Neural progenitor cell (in vitro differentiated cells): ENCODE measurements at regions not wholly inside any gene's neighbourhood (a gene's known extent, or its start where the extent isn't known, plus 50 kb on each side); places are given as distances from the start of the nearest gene placed in this dataset.
A peak's percentile ranks its signal among the peaks of the same experiment; 100 is the strongest.

Experiments
- DNase-seq: peaks from one replicate; pipeline ENCODE4 v3.0.0-alpha.2; 2016; ENCODE audit warnings: low spot score
- H2AFZ ChIP-seq: fragments of 200-600 bp; sonication (generic); replicated peaks from 2 replicates; pipeline ENCODE4 v1.6.1; 2016; ENCODE audit warnings: antibody characterized with exemption
- H3F3A ChIP-seq: fragments of 200-600 bp; sonication (generic); 2 replicates; pipeline ENCODE4 v1.6.1; 2016; ENCODE audit warnings: antibody characterized with exemption, low read depth
- H3K27ac ChIP-seq: fragments of 200-600 bp; sonication (generic); 2 replicates; pipeline ENCODE4 v1.5.1; 2016; ENCODE audit warnings: mild to moderate bottlenecking
- H3K27me3 ChIP-seq: fragments of 200-600 bp; sonication (generic); 2 replicates; pipeline ENCODE4 v1.6.1; 2016; ENCODE audit warnings: mild to moderate bottlenecking, moderate library complexity
- H3K36me3 ChIP-seq: fragments of 200-600 bp; sonication (generic); 2 replicates; pipeline ENCODE4 v1.5.1; 2016
- H3K4me1 ChIP-seq: fragments of 200-600 bp; sonication (generic); 2 replicates; pipeline ENCODE4 v1.6.1; 2016; ENCODE audit warnings: mixed run types
- H3K4me2 ChIP-seq: fragments of 200-600 bp; sonication (generic); 2 replicates; pipeline ENCODE4 v1.6.1; 2016
- H3K4me3 ChIP-seq: fragments of 200-600 bp; sonication (generic); 2 replicates; pipeline ENCODE4 v1.5.1; 2016
- H3K79me2 ChIP-seq: fragments of 200-600 bp; sonication (generic); 2 replicates; pipeline ENCODE4 v1.6.1; 2016; ENCODE audit warnings: low read depth
- H3K9ac ChIP-seq: fragments of 200-600 bp; sonication (generic); 2 replicates; pipeline ENCODE4 v1.6.1; 2016
- H3K9me3 ChIP-seq: fragments of 200-600 bp; sonication (generic); 2 replicates; pipeline ENCODE4 v1.5.1; 2016; ENCODE audit warnings: low read depth
- H4K20me1 ChIP-seq: fragments of 200-600 bp; sonication (generic); 2 replicates; pipeline ENCODE4 v1.6.1; 2016; ENCODE audit warnings: low read depth
- H3K27ac Mint-ChIP-seq: 3 replicates; pipeline ENCODE4 v1.8.0; 2021; ENCODE audit warnings: mixed read lengths
- H3K27me3 Mint-ChIP-seq: 2 replicates; pipeline ENCODE4 v1.8.0; 2022; ENCODE audit warnings: low read depth, mild to moderate bottlenecking, inconsistent platforms, moderate library complexity, mixed read lengths; ENCODE audit not compliant: insufficient read depth
- H3K36me3 Mint-ChIP-seq: 3 replicates; pipeline ENCODE4 v1.8.0; 2021; ENCODE audit warnings: mixed read lengths
- H3K4me1 Mint-ChIP-seq: 3 replicates; pipeline ENCODE4 v1.8.0; 2021; ENCODE audit warnings: mixed read lengths
- H3K4me3 Mint-ChIP-seq: 3 replicates; pipeline ENCODE4 v1.8.0; 2021; ENCODE audit warnings: mild to moderate bottlenecking, moderate library complexity, mixed read lengths
- H3K9me3 Mint-ChIP-seq: 3 replicates; pipeline ENCODE4 v1.8.0; 2020; ENCODE audit warnings: mixed read lengths
- CTCF ChIP-seq: fragments of 200-600 bp; sonication (generic); IDR thresholded peaks from 2 replicates; pipeline ENCODE4 v1.5.1; 2017; ENCODE audit warnings: antibody characterized with exemption, mild to moderate bottlenecking
- EZH2 ChIP-seq: fragments of 200-600 bp; sonication (generic); IDR thresholded peaks from 2 replicates; pipeline ENCODE4 v1.6.1; 2017; ENCODE audit warnings: antibody characterized with exemption, mild to moderate bottlenecking, moderate library complexity
- EZH2phosphoT487 ChIP-seq: fragments of 200-600 bp; sonication (generic); IDR thresholded peaks from 2 replicates; pipeline ENCODE4 v1.6.1; 2017; ENCODE audit warnings: antibody characterized with exemption

- Histone ChIP-seq H3K27ac (no peak overlapping the region), H3F3A (no peaks in the 10 kb centered on the region), H4K20me1 (no peaks in the 10 kb centered on the region), H3K4me2 (no peak overlapping the region), H3K9ac (no peak overlapping the region), H3K27me3 (no peaks in the 10 kb centered on the region), H3K4me1 (no peaks in the 10 kb centered on the region), H3K79me2 (no peaks in the 10 kb centered on the region), H3K9me3 (no peaks in the 10 kb centered on the region), H3K4me3 (no peak overlapping the region), H2AFZ (no peak overlapping the region), H3K36me3 (no peaks in the 10 kb centered on the region)
- H3K36me3 Mint-ChIP-seq: no peaks in the 10 kb centered on the region
- H3K9me3 Mint-ChIP-seq: peaks cover 5% of the 10 kb centered on the region
- H3K4me3 Mint-ChIP-seq: no peak overlapping the region
- no peak for DNase-seq
- H3K4me1 Mint-ChIP-seq: no peaks in the 10 kb centered on the region
- H3K27me3 Mint-ChIP-seq: peaks cover 2% of the 10 kb centered on the region
- no peak for TF ChIP-seq CTCF
- TF ChIP-seq EZH2: no peak
- no peak for TF ChIP-seq EZH2phosphoT487
- no peak overlapping the region for H3K27ac Mint-ChIP-seq
Measured at GRCh38 chr5:61850696-61851095, 455.3 kb upstream of the KIF2A start.

DNA sequence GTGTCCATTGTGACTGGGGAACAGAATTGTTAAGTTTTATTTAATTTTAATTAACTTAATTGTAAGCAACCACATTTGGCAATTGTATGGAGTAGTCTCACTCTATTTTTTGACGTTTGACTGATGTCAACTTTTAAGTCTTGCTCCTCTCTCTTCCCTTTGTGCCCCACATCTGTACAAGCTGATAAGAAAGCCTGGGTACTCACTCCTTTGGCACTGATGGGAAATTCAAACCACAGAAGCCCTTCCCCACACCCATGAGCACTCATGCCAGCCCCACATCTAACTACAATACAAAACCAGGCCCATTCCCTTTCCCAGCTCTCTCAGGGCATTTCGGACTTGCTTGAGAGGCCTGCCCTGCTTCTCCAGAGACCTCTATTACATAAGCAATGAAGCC is 451.5 kb upstream of the KIF2A start:
- Mint-ChIP-seq H3K27ac (no peak overlapping the region), H3K4me3 (no peak overlapping the region), H3K36me3 (no peaks in the 10 kb centered on the region), H3K9me3 (peaks cover 2% of the 10 kb centered on the region), H3K27me3 (no peaks in the 10 kb centered on the region), H3K4me1 (no peaks in the 10 kb centered on the region)
- Histone ChIP-seq H3K4me2 (no peak overlapping the region), H3K4me3 (no peak overlapping the region), H3K27ac (no peak overlapping the region), H3K9me3 (no peaks in the 10 kb centered on the region), H3K9ac (no peak overlapping the region), H3K27me3 (no peaks in the 10 kb centered on the region), H3K4me1 (no peaks in the 10 kb centered on the region), H2AFZ (no peak overlapping the region), H3F3A (no peaks in the 10 kb centered on the region), H4K20me1 (no peaks in the 10 kb centered on the region), H3K79me2 (no peaks in the 10 kb centered on the region), H3K36me3 (no peaks in the 10 kb centered on the region)
- no peak for DNase-seq
- TF ChIP-seq CTCF (no peak), EZH2 (no peak), EZH2phosphoT487 (no peak)

- H3K79me2 ChIP-seq: no peaks in the 10 kb centered on the region
- H3F3A ChIP-seq: peaks cover 9% of the 10 kb centered on the region
- peak; percentile 23 for DNase-seq
- H3K4me1 Mint-ChIP-seq: peaks cover 3% of the 10 kb centered on the region
- H3K4me1 ChIP-seq: peaks cover 11% of the 10 kb centered on the region
- TF ChIP-seq EZH2phosphoT487 (no peak), EZH2 (no peak), CTCF (peak; percentile 32)
- H3K27me3 Mint-ChIP-seq: no peaks in the 10 kb centered on the region
- no peaks in the 10 kb centered on the region for H3K36me3 ChIP-seq
- H3K27ac Mint-ChIP-seq: no peak overlapping the region
- H3K36me3 Mint-ChIP-seq: no peaks in the 10 kb centered on the region
- H3K4me3 Mint-ChIP-seq: no peak overlapping the region
- H3K9ac ChIP-seq: no peak overlapping the region
- no peak overlapping the region for H2AFZ ChIP-seq
- no peaks in the 10 kb centered on the region for H3K9me3 ChIP-seq
- H3K4me3 ChIP-seq: no peak overlapping the region
- H3K9me3 Mint-ChIP-seq: peaks cover 2% of the 10 kb centered on the region
- no peaks in the 10 kb centered on the region for H4K20me1 ChIP-seq
- H3K27ac ChIP-seq: no peak overlapping the region
- H3K4me2 ChIP-seq: no peak overlapping the region
- H3K27me3 ChIP-seq: no peaks in the 10 kb centered on the region
Measured at GRCh38 chr5:61860978-61861377, 445.0 kb upstream of the KIF2A start.

DNA sequence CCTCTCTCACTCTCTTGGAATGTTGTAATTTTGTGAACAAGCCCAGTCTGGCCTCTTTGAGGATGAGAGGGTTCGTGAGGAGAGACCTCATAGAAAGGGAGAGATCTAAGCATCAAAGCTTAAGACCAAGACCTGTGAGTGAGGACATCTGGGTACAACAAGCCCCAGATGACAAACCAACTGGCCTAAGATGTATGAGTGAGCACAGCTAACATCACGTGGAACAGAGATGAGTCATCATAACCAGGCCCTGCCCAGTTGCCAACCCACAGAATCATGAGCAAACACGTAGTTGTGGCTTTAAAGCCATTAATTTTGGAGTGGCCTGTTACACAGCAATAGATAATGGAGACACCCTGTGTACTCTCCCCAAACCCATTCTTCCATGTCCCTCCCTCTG is 439.1 kb upstream of the KIF2A start:
- Histone ChIP-seq H2AFZ (no peak overlapping the region), H3K36me3 (no peaks in the 10 kb centered on the region), H4K20me1 (no peaks in the 10 kb centered on the region), H3K4me3 (no peak overlapping the region), H3K9ac (no peak overlapping the region), H3K27me3 (no peaks in the 10 kb centered on the region), H3K79me2 (no peaks in the 10 kb centered on the region), H3F3A (no peaks in the 10 kb centered on the region), H3K9me3 (peaks cover 4% of the 10 kb centered on the region), H3K4me1 (no peaks in the 10 kb centered on the region), H3K4me2 (no peak overlapping the region), H3K27ac (no peak overlapping the region)
- H3K27ac Mint-ChIP-seq: no peak overlapping the region
- no peak for DNase-seq
- peaks cover 10% of the 10 kb centered on the region for H3K9me3 Mint-ChIP-seq
- H3K36me3 Mint-ChIP-seq: peaks cover 3% of the 10 kb centered on the region
- TF ChIP-seq EZH2: no peak
- no peak for TF ChIP-seq CTCF
- no peak for TF ChIP-seq EZH2phosphoT487
- H3K4me1 Mint-ChIP-seq: no peaks in the 10 kb centered on the region
- H3K27me3 Mint-ChIP-seq: no peaks in the 10 kb centered on the region
- H3K4me3 Mint-ChIP-seq: no peak overlapping the region
